IPS-18a (cell line): ENCODE measurements at regions not wholly inside any gene's neighbourhood (a gene's known extent, or its start where the extent isn't known, plus 50 kb on each side); places are given as distances from the start of the nearest gene placed in this dataset.

Source experiments
- H3K27ac ChIP-seq: one replicate; pipeline ENCODE4 v1.5.1; 2013; ENCODE audit warnings: low read length
- H3K27me3 ChIP-seq: one replicate; pipeline ENCODE4 v1.6.1; 2013; ENCODE audit warnings: mild to moderate bottlenecking, low read length; ENCODE audit not compliant: control insufficient read depth, insufficient read depth
- H3K36me3 ChIP-seq: one replicate; pipeline ENCODE4 v1.6.1; 2013; ENCODE audit warnings: low read depth, low read length; ENCODE audit not compliant: control insufficient read depth
- H3K4me1 ChIP-seq: one replicate; pipeline ENCODE4 v1.6.1; 2013; ENCODE audit warnings: low read depth, low read length; ENCODE audit not compliant: control insufficient read depth
- H3K4me3 ChIP-seq: one replicate; pipeline ENCODE4 v1.5.1; 2013; ENCODE audit warnings: low read length
- H3K9ac ChIP-seq: one replicate; pipeline ENCODE4 v1.6.1; 2013; ENCODE audit warnings: mild to moderate bottlenecking, low read length, moderate library complexity
- H3K9me3 ChIP-seq: one replicate; pipeline ENCODE4 v1.6.1; 2013; ENCODE audit warnings: low read depth, low read length; ENCODE audit not compliant: control insufficient read depth

GRCh38 chr14:82366803-82367202 lies 833.1 kb upstream of the SEL1L start:
- H3K4me1 ChIP-seq, result no peaks in the 10 kb centered on the region
- H3K36me3 ChIP-seq, result no peaks in the 10 kb centered on the region

GRCh38 chr14:82379291-82379690 lies 845.6 kb upstream of the SEL1L start:
- Histone ChIP-seq H3K36me3 (no peaks in the 10 kb centered on the region), H3K9ac (no peak overlapping the region), H3K9me3 (peaks cover 3% of the 10 kb centered on the region), H3K27ac (no peak overlapping the region), H3K4me3 (no peak overlapping the region), H3K27me3 (no peaks in the 10 kb centered on the region), H3K4me1 (no peaks in the 10 kb centered on the region)

More at GRCh38 chr14:82366803-82367202, 833.1 kb upstream of the SEL1L start:
- no peaks in the 10 kb centered on the region for H3K27me3 ChIP-seq
- H3K9me3 ChIP-seq, result no peaks in the 10 kb centered on the region
- H3K9ac ChIP-seq, result no peak overlapping the region
- no peak overlapping the region for H3K4me3 ChIP-seq
- H3K27ac ChIP-seq, result no peak overlapping the region

- Histone ChIP-seq H3K4me3 (no peak overlapping the region), H3K9me3 (no peaks in the 10 kb centered on the region), H3K36me3 (no peaks in the 10 kb centered on the region), H3K27ac (no peak overlapping the region), H3K27me3 (no peaks in the 10 kb centered on the region), H3K4me1 (no peaks in the 10 kb centered on the region), H3K9ac (no peak overlapping the region)
Measured at GRCh38 chr14:82385048-82385447, 851.4 kb upstream of the SEL1L start.

- H3K36me3 ChIP-seq, result no peaks in the 10 kb centered on the region
- no peak overlapping the region for H3K27ac ChIP-seq
- no peaks in the 10 kb centered on the region for H3K27me3 ChIP-seq
- H3K4me1 ChIP-seq, result no peaks in the 10 kb centered on the region
- H3K4me3 ChIP-seq, result no peak overlapping the region
- H3K9ac ChIP-seq, result no peak overlapping the region
- H3K9me3 ChIP-seq, result no peaks in the 10 kb centered on the region
Measured at GRCh38 chr14:82387699-82388098, 854.0 kb upstream of the SEL1L start.

GRCh38 chr14:82388488-82388887 lies 854.8 kb upstream of the SEL1L start:
- Histone ChIP-seq H3K4me3 (no peak overlapping the region), H3K27me3 (no peaks in the 10 kb centered on the region), H3K9me3 (no peaks in the 10 kb centered on the region), H3K9ac (no peak overlapping the region), H3K36me3 (no peaks in the 10 kb centered on the region), H3K4me1 (no peaks in the 10 kb centered on the region), H3K27ac (no peak overlapping the region)

GRCh38 chr14:82390586-82390985 lies 856.9 kb upstream of the SEL1L start:
- Histone ChIP-seq H3K27me3 (no peaks in the 10 kb centered on the region), H3K9me3 (no peaks in the 10 kb centered on the region), H3K4me3 (no peak overlapping the region), H3K9ac (no peak overlapping the region), H3K4me1 (no peaks in the 10 kb centered on the region), H3K27ac (no peak overlapping the region), H3K36me3 (no peaks in the 10 kb centered on the region)

GRCh38 chr14:82394916-82395315 lies 861.3 kb upstream of the SEL1L start:
- H3K36me3 ChIP-seq, result no peaks in the 10 kb centered on the region
- no peak overlapping the region for H3K27ac ChIP-seq
- H3K9ac ChIP-seq, result no peak overlapping the region
- H3K4me3 ChIP-seq, result no peak overlapping the region
- peaks cover 10% of the 10 kb centered on the region for H3K4me1 ChIP-seq
- H3K27me3 ChIP-seq, result no peaks in the 10 kb centered on the region
- H3K9me3 ChIP-seq, result no peaks in the 10 kb centered on the region

- Histone ChIP-seq H3K4me1 (peaks cover 10% of the 10 kb centered on the region), H3K4me3 (no peak overlapping the region), H3K36me3 (no peaks in the 10 kb centered on the region), H3K27ac (no peak overlapping the region), H3K9ac (no peak overlapping the region), H3K9me3 (no peaks in the 10 kb centered on the region), H3K27me3 (no peaks in the 10 kb centered on the region)
Measured at GRCh38 chr14:82398256-82398655, 864.6 kb upstream of the SEL1L start.

GRCh38 chr14:82403987-82404386 lies 870.3 kb upstream of the SEL1L start:
- Histone ChIP-seq H3K4me3 (no peak overlapping the region), H3K9ac (no peak overlapping the region), H3K27me3 (no peaks in the 10 kb centered on the region), H3K9me3 (no peaks in the 10 kb centered on the region), H3K36me3 (no peaks in the 10 kb centered on the region), H3K4me1 (no peaks in the 10 kb centered on the region), H3K27ac (no peak overlapping the region)

- no peaks in the 10 kb centered on the region for H3K36me3 ChIP-seq
- H3K27me3 ChIP-seq, result no peaks in the 10 kb centered on the region
- no peak overlapping the region for H3K27ac ChIP-seq
- H3K4me1 ChIP-seq, result no peaks in the 10 kb centered on the region
- no peak overlapping the region for H3K4me3 ChIP-seq
- no peaks in the 10 kb centered on the region for H3K9me3 ChIP-seq
- H3K9ac ChIP-seq, result no peak overlapping the region
Measured at GRCh38 chr14:82410064-82410463, 876.4 kb upstream of the SEL1L start.

GRCh38 chr14:82411298-82411697 lies 877.6 kb upstream of the SEL1L start:
- Histone ChIP-seq H3K27ac (no peak overlapping the region), H3K36me3 (no peaks in the 10 kb centered on the region), H3K9me3 (no peaks in the 10 kb centered on the region), H3K4me1 (no peaks in the 10 kb centered on the region), H3K27me3 (no peaks in the 10 kb centered on the region), H3K9ac (no peak overlapping the region), H3K4me3 (no peak overlapping the region)

- H3K36me3 ChIP-seq, result no peaks in the 10 kb centered on the region
- H3K9me3 ChIP-seq, result no peaks in the 10 kb centered on the region
Measured at GRCh38 chr14:82412545-82412944, 878.9 kb upstream of the SEL1L start.

More at GRCh38 chr14:82412545-82412944, 878.9 kb upstream of the SEL1L start:
- no peak overlapping the region for H3K27ac ChIP-seq
- H3K9ac ChIP-seq, result no peak overlapping the region
- no peak overlapping the region for H3K4me3 ChIP-seq
- no peaks in the 10 kb centered on the region for H3K27me3 ChIP-seq
- no peaks in the 10 kb centered on the region for H3K4me1 ChIP-seq
